Parathyroid adenoma (tissue), 2 donors: ENCODE measurements at regions not wholly inside any gene's neighbourhood (a gene's known extent, or its start where the extent isn't known, plus 50 kb on each side); places are given as distances from the start of the nearest gene placed in this dataset.

Source experiments
- H2AFZ ChIP-seq: fragments of 300-600 bp; sonication (generic); one replicate; pipeline ENCODE4 v1.7.0; 2017; ENCODE audit warnings: antibody characterized with exemption, mild to moderate bottlenecking
- H3K27ac ChIP-seq: fragments of 300-600 bp; sonication (generic); one replicate; pipeline ENCODE4 v1.7.0; 2017
- H3K27me3 ChIP-seq: fragments of 300-600 bp; sonication (generic); one replicate; pipeline ENCODE4 v1.7.0; 2017; ENCODE audit warnings: low read length; ENCODE audit not compliant: control insufficient read depth, insufficient read depth
- H3K36me3 ChIP-seq: fragments of 300-600 bp; sonication (generic); one replicate; pipeline ENCODE4 v1.7.0; 2017; ENCODE audit warnings: low read length; ENCODE audit not compliant: control insufficient read depth, insufficient read depth
- H3K4me1 ChIP-seq: fragments of 300-600 bp; sonication (generic); one replicate; pipeline ENCODE4 v1.7.0; 2017; ENCODE audit warnings: control low read depth
- H3K4me2 ChIP-seq: fragments of 300-600 bp; sonication (generic); one replicate; pipeline ENCODE4 v1.7.0; 2017; ENCODE audit warnings: low read length
- H3K4me3 ChIP-seq: fragments of 300-600 bp; sonication (generic); one replicate; pipeline ENCODE4 v1.7.0; 2017; ENCODE audit warnings: low read depth, low read length
- H3K79me2 ChIP-seq: fragments of 300-600 bp; sonication (generic); one replicate; pipeline ENCODE4 v1.7.0; 2017; ENCODE audit warnings: control low read depth
- H3K9ac ChIP-seq: fragments of 300-600 bp; sonication (generic); one replicate; pipeline ENCODE4 v1.7.0; 2017; ENCODE audit warnings: mild to moderate bottlenecking
- H3K9me3 ChIP-seq: fragments of 300-600 bp; sonication (generic); one replicate; pipeline ENCODE4 v1.7.0; 2017; ENCODE audit warnings: low read length; ENCODE audit not compliant: control insufficient read depth
- TF ChIP-seq, protein P1 (sequence below): fragments of 300-600 bp; sonication (generic); IDR thresholded peaks from one replicate; pipeline ENCODE4 v1.7.0; 2017; ENCODE audit warnings: antibody characterized with exemption, mild to moderate bottlenecking
- donor health status: primary hyperparathyroidism.

DNA sequence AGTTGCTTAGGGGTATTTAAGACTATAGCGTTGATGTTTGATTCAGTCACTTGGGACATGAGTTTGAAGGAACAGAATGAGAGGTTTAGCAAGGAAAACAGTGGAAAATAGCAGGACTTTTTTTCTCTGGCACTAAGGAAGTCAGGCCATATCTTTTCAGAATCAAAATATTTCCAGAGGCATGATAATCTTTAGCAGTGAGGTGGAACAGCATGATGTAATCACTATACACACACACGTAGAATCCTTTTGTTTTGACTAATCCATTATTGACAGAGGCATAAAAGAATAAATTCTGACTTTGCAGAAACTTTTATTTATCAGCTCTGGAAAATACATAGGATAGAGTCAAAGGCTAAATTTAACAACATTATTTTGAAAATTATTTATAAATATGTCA, 174.1 kb downstream of the ZPLD1 start:
- H3K4me2 ChIP-seq = no peak overlapping the region
- H2AFZ ChIP-seq = no peak overlapping the region
- no peak overlapping the region for H3K4me3 ChIP-seq
- no peaks in the 10 kb centered on the region for H3K4me1 ChIP-seq
- H3K27ac ChIP-seq = no peak overlapping the region
- TF ChIP-seq, protein P1, sequence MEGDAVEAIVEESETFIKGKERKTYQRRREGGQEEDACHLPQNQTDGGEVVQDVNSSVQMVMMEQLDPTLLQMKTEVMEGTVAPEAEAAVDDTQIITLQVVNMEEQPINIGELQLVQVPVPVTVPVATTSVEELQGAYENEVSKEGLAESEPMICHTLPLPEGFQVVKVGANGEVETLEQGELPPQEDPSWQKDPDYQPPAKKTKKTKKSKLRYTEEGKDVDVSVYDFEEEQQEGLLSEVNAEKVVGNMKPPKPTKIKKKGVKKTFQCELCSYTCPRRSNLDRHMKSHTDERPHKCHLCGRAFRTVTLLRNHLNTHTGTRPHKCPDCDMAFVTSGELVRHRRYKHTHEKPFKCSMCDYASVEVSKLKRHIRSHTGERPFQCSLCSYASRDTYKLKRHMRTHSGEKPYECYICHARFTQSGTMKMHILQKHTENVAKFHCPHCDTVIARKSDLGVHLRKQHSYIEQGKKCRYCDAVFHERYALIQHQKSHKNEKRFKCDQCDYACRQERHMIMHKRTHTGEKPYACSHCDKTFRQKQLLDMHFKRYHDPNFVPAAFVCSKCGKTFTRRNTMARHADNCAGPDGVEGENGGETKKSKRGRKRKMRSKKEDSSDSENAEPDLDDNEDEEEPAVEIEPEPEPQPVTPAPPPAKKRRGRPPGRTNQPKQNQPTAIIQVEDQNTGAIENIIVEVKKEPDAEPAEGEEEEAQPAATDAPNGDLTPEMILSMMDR = no peak
- no peaks in the 10 kb centered on the region for H3K36me3 ChIP-seq
- H3K9ac ChIP-seq = no peak overlapping the region
- H3K27me3 ChIP-seq = no peaks in the 10 kb centered on the region
- no peaks in the 10 kb centered on the region for H3K9me3 ChIP-seq
- no peaks in the 10 kb centered on the region for H3K79me2 ChIP-seq

DNA sequence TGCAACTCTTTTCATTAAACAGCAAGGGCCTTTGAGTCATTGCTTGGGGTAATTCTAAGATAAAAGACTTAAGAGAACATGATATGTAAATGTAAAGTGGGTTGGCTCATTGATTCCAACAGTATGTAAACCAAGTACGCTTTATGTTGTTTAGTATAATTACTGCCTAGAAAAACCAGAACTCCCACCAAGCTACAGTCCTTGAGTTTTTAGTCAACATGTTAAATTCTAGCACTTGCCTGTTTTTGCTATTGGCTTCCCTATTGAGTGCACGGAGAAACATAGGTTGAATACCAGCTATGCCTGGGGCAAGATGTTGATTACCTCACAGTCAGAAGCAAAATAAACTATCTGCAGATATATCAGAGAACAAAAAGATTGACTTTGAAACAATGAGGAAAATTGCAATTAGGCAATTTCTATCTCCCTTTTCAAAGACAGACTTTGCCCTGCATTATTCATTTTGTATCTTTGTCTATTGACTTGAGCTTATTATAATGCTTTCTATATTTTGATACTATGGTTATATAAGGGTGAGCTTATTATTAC, 179.3 kb downstream of the ZPLD1 start:
- Histone ChIP-seq H3K27ac (no peak overlapping the region), H3K36me3 (no peaks in the 10 kb centered on the region), H3K4me1 (no peaks in the 10 kb centered on the region), H3K4me3 (no peak overlapping the region), H3K9me3 (no peaks in the 10 kb centered on the region), H3K9ac (no peak overlapping the region), H3K4me2 (no peak overlapping the region), H3K79me2 (no peaks in the 10 kb centered on the region), H2AFZ (no peak overlapping the region), H3K27me3 (no peaks in the 10 kb centered on the region)
- TF ChIP-seq, protein P1 = no peak

DNA sequence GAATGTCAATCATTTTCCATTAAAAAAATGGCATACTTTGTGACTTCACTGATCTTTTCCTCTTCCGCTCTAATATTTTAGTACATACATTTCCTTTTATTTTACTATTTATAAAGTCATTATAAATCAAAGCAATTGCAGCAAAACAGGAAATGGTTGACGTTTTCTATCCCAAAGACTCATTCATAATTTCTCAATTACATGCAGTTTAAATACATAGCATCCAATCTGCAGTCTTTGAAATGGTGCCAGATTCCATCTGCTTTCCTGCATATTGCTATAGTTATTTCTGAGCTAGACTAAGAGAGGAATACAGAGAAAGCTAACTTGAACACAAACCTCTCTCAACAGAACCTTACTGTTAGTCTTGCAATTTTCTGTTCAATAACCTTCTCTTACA, 179.8 kb downstream of the ZPLD1 start:
- Histone ChIP-seq H2AFZ (no peak overlapping the region), H3K4me3 (no peak overlapping the region), H3K4me1 (no peaks in the 10 kb centered on the region), H3K79me2 (no peaks in the 10 kb centered on the region), H3K4me2 (no peak overlapping the region), H3K27ac (no peak overlapping the region), H3K9ac (no peak overlapping the region), H3K9me3 (no peaks in the 10 kb centered on the region), H3K27me3 (no peaks in the 10 kb centered on the region), H3K36me3 (no peaks in the 10 kb centered on the region)
- TF ChIP-seq, protein P1 = no peak

DNA sequence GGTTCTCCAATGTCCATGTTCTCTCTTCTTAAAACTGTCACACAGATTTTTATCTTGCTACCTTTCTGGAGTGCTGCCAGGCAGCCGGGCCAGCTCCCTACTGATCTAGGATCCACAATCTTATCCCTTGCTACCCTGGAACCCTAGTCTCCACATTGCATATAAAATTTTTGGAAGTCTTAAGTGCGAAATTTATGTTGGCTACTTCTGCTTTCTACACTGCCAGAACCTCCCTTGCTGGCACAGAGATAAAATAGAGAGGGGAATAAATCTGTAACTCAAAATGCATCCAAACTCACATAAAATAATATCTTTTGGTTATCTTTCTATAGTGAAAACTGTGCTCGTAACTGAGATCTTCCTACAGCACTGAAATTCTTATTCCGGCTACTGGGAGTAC, 182.6 kb downstream of the ZPLD1 start:
- no peaks in the 10 kb centered on the region for H3K9me3 ChIP-seq
- no peak overlapping the region for H3K4me3 ChIP-seq
- H3K27ac ChIP-seq = no peak overlapping the region
- TF ChIP-seq, protein P1 = no peak
- no peaks in the 10 kb centered on the region for H3K79me2 ChIP-seq
- no peaks in the 10 kb centered on the region for H3K4me1 ChIP-seq
- H2AFZ ChIP-seq = no peak overlapping the region
- no peaks in the 10 kb centered on the region for H3K36me3 ChIP-seq
- no peak overlapping the region for H3K4me2 ChIP-seq
- no peaks in the 10 kb centered on the region for H3K27me3 ChIP-seq
- no peak overlapping the region for H3K9ac ChIP-seq

DNA sequence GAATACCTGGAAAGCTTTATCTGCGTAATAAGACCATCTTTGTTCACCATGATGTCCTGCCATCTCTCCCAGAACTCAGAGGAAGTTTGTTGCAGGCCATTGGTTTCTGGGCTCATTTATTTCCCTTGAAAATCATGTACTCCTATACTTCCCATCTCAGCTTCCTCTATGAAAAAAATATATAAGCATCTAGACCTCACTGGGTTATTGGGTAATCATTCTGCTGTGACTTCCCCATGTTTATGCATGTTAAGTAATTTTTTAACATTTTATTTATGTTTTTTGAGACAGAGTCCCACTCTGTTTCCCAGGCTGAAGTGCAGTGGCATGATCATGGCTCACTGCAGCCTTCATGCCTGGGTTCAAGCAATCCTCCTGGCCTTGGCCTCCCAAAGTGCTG, 184.5 kb downstream of the ZPLD1 start:
- Histone ChIP-seq H3K9me3 (no peaks in the 10 kb centered on the region), H3K27ac (no peak overlapping the region), H3K4me2 (no peak overlapping the region), H3K9ac (no peak overlapping the region), H2AFZ (no peak overlapping the region), H3K27me3 (no peaks in the 10 kb centered on the region), H3K36me3 (no peaks in the 10 kb centered on the region), H3K4me3 (no peak overlapping the region), H3K79me2 (no peaks in the 10 kb centered on the region), H3K4me1 (no peaks in the 10 kb centered on the region)
- TF ChIP-seq, protein P1 = no peak
